GM23338 (cell line): ENCODE measurements at regions not wholly inside any gene's neighbourhood (a gene's known extent, or its start where the extent isn't known, plus 50 kb on each side); places are given as distances from the start of the nearest gene placed in this dataset.
"Not testable (repeated sequence)": the region's sequence is repeated elsewhere in the genome, so short reads cannot be mapped to it uniquely, and the experiment has no call there.

Experiments
- CREB1 ChIP-seq: fragments of 250-450 bp; sonication (Bioruptor Pico); IDR thresholded peaks from 2 replicates; pipeline ENCODE4 v1.5.0; 2020; ENCODE audit warnings: low read depth, mild to moderate bottlenecking, moderate library complexity
- CTCF ChIP-seq, 2 experiments: fragments of 200-600 bp in 1 of 2; sonication (generic) in 1 of 2; conservative IDR thresholded peaks; 2 replicates each; pipeline versions ENCODE4 v1.5.1 to v1.6.1; 2016 to 2017; ENCODE audit warnings: antibody characterized with exemption in 2 of 2, low read depth in 2 of 2, mild to moderate bottlenecking in 2 of 2, moderate library complexity in 1 of 2
- EZH2 ChIP-seq: fragments of 200-600 bp; sonication (generic); IDR thresholded peaks from one replicate; pipeline ENCODE4 v1.8.0; 2017; ENCODE audit warnings: antibody characterized with exemption, mild to moderate bottlenecking, low read depth; ENCODE audit not compliant: unreplicated experiment
- EZH2phosphoT487 ChIP-seq: fragments of 200-600 bp; sonication (generic); IDR thresholded peaks from one replicate; pipeline ENCODE4 v1.8.1; 2018; ENCODE audit warnings: antibody characterized with exemption; ENCODE audit not compliant: unreplicated experiment
- POLR2AphosphoS5 ChIP-seq: IDR thresholded peaks from 2 replicates; pipeline ENCODE4 v1.6.1; 2016; ENCODE audit warnings: antibody characterized with exemption, low read depth
- REST ChIP-seq: IDR thresholded peaks from one replicate; pipeline ENCODE4 v1.6.1; 2018; ENCODE audit warnings: antibody characterized with exemption; ENCODE audit not compliant: unreplicated experiment

- TF ChIP-seq POLR2AphosphoS5; CTCF (conservative IDR thresholded peaks at IDR 0.05; ENCODE audit: low read depth in 2 of 2); EZH2; EZH2phosphoT487; REST; CREB1 (CRISPR knock-in tag): not testable (repeated sequence)
Observed at GRCh38 chr15:77861997-77862635, 215.4 kb downstream of the TBC1D2B start.
